ENCODE measurements at regions not wholly inside any gene's neighbourhood (a gene's known extent, or its start where the extent isn't known, plus 50 kb on each side); places are given as distances from the start of the nearest gene placed in this dataset.

GRCh38 chr5:72587661-72588308 lies 80.6 kb upstream of the ZNF366 start (continued):
- TF ChIP-seq ZKSCAN8 (CRISPR knock-in tag; IDR thresholded peaks at IDR 0.05) (0 out of 2 replicates have a peak, but pooled peaks have one; percentile 28), ZNF449 (CRISPR knock-in tag; IDR thresholded peaks at IDR 0.05) (0 out of 2 replicates have a peak, but pooled peaks have one; percentile 46), RUNX1 (IDR thresholded peaks at IDR 0.05; ENCODE audit: low read depth) (no peak), NFE2 (IDR thresholded peaks at IDR 0.05; ENCODE audit: low read depth) (no peak), MBD1 (CRISPR knock-in tag; IDR thresholded peaks at IDR 0.05) (no peak), ZFP30 (CRISPR knock-in tag; IDR thresholded peaks at IDR 0.05; ENCODE audit: borderline replicate concordance) (no peak), PRMT5 (CRISPR knock-in tag; IDR thresholded peaks at IDR 0.05) (no peak), DNMT1 (IDR thresholded peaks at IDR 0.05) (no peak), RREB1 (CRISPR knock-in tag; IDR thresholded peaks at IDR 0.05) (0 out of 2 replicates have a peak, but pooled peaks have one; percentile 57), SAFB (IDR thresholded peaks at IDR 0.05; ENCODE audit: borderline replicate concordance, low read depth, low read length) (no peak), C11orf30 (IDR thresholded peaks at IDR 0.05; ENCODE audit: low read depth) (no peak), BRD4 (IDR thresholded peaks at IDR 0.05) (no peak), E2F6 (IDR thresholded peaks at IDR 0.05; ENCODE audit: borderline replicate concordance in 1 of 2, extremely low read depth in 1 of 2, insufficient read depth in 1 of 2, insufficient read length in 1 of 2, low read depth in 1 of 2, low read length in 1 of 2, poor library complexity in 1 of 2, severe bottlenecking in 1 of 2) (peak; percentile 57 to 66), FOXA1 (IDR thresholded peaks at IDR 0.05; ENCODE audit: borderline replicate concordance) (no peak), HNRNPH1 (optimal IDR thresholded peaks at IDR 0.05; ENCODE audit: low read depth, low read length) (no peak), CBFB (CRISPR knock-in tag; IDR thresholded peaks at IDR 0.05) (no peak), MAFF (IDR thresholded peaks at IDR 0.05; ENCODE audit: low read length) (no peak), ZNF668 (CRISPR knock-in tag; IDR thresholded peaks at IDR 0.05) (no peak), CBX2 (IDR thresholded peaks at IDR 0.05; ENCODE audit: insufficient read depth, low read length, poor library complexity, severe bottlenecking) (no peak)
